ENCODE measurements at regions not wholly inside any gene's neighbourhood (a gene's known extent, or its start where the extent isn't known, plus 50 kb on each side); places are given as distances from the start of the nearest gene placed in this dataset.

GRCh38 chr3:106829206-106829605, 548.0 kb upstream of the CCDC54 start:
- H3K4me1 ChIP-seq (ENCODE audit: control insufficient read depth, insufficient read depth, low read length, poor library complexity, severe bottlenecking) = no peaks in the 10 kb centered on the region
- H3K27me3 ChIP-seq (ENCODE audit: control insufficient read depth, insufficient read depth, low read length) = no peaks in the 10 kb centered on the region
- peaks cover 0 to 3% (median 0%) of the 10 kb centered on the region in 4 donors for H3K4me1 Mint-ChIP-seq
- H3K27ac ChIP-seq (ENCODE audit: insufficient read depth, low read length, poor library complexity, severe bottlenecking) = no peak overlapping the region
- no peak overlapping the region for H3K4me3 Mint-ChIP-seq
- H3K27ac Mint-ChIP-seq = no peak overlapping the region
- H3K27me3 Mint-ChIP-seq = no peaks in the 10 kb centered on the region
- no peak overlapping the region for H3K4me3 ChIP-seq (ENCODE audit: low read depth, low read length)
- DNase-seq (no peak), ATAC-seq (ENCODE audit: low read depth in 2 of 2) (no peak)
- peaks cover 0 to 18% (median 5%) of the 10 kb centered on the region in 7 donors for H3K9me3 Mint-ChIP-seq
- no peaks in the 10 kb centered on the region for H3K36me3 Mint-ChIP-seq
- H3K9me3 ChIP-seq (ENCODE audit: control insufficient read depth in 2 of 2, low read length in 2 of 2) = peaks cover 0 to 10% of the 10 kb centered on the region in 2 experiments
- no peaks in the 10 kb centered on the region for H3K36me3 ChIP-seq (ENCODE audit: control insufficient read depth, insufficient read depth, low read length)

GRCh38 chr3:106830334-106830733, 546.9 kb upstream of the CCDC54 start:
- H3K4me3 Mint-ChIP-seq = no peak overlapping the region
- DNase-seq (no peak), ATAC-seq (ENCODE audit: low read depth in 2 of 2) (no peak)
- Histone ChIP-seq H3K27me3 (ENCODE audit: control insufficient read depth, insufficient read depth, low read length) (no peaks in the 10 kb centered on the region), H3K4me1 (ENCODE audit: control insufficient read depth, insufficient read depth, low read length, poor library complexity, severe bottlenecking) (no peaks in the 10 kb centered on the region), H3K36me3 (ENCODE audit: control insufficient read depth, insufficient read depth, low read length) (no peaks in the 10 kb centered on the region), H3K27ac (ENCODE audit: insufficient read depth, low read length, poor library complexity, severe bottlenecking) (no peak overlapping the region), H3K9me3 (ENCODE audit: control insufficient read depth in 2 of 2, low read length in 2 of 2) (peaks cover 0 to 10% of the 10 kb centered on the region in 2 experiments), H3K4me3 (ENCODE audit: low read depth, low read length) (no peak overlapping the region)
- H3K9me3 Mint-ChIP-seq = peaks cover 0 to 18% (median 5%) of the 10 kb centered on the region in 7 donors
- H3K27me3 Mint-ChIP-seq = no peaks in the 10 kb centered on the region
- H3K27ac Mint-ChIP-seq = peak overlapping the region in 1 of 3 donors; percentile 6
- H3K36me3 Mint-ChIP-seq = no peaks in the 10 kb centered on the region
- H3K4me1 Mint-ChIP-seq = peaks cover 0 to 3% (median 0%) of the 10 kb centered on the region in 4 donors

GRCh38 chr3:106836906-106837305, 540.3 kb upstream of the CCDC54 start:
- Mint-ChIP-seq H3K9me3 (peaks cover 0 to 11% (median 4%) of the 10 kb centered on the region in 7 donors), H3K4me3 (no peak overlapping the region), H3K36me3 (no peaks in the 10 kb centered on the region), H3K27me3 (no peaks in the 10 kb centered on the region), H3K27ac (no peak overlapping the region), H3K4me1 (no peaks in the 10 kb centered on the region)
- Histone ChIP-seq H3K4me1 (ENCODE audit: control insufficient read depth, insufficient read depth, low read length, poor library complexity, severe bottlenecking) (no peaks in the 10 kb centered on the region), H3K4me3 (ENCODE audit: low read depth, low read length) (no peak overlapping the region), H3K36me3 (ENCODE audit: control insufficient read depth, insufficient read depth, low read length) (no peaks in the 10 kb centered on the region), H3K27ac (ENCODE audit: insufficient read depth, low read length, poor library complexity, severe bottlenecking) (no peak overlapping the region), H3K27me3 (ENCODE audit: control insufficient read depth, insufficient read depth, low read length) (no peaks in the 10 kb centered on the region), H3K9me3 (ENCODE audit: control insufficient read depth in 2 of 2, low read length in 2 of 2) (peaks cover 0 to 10% of the 10 kb centered on the region in 2 experiments)
- ATAC-seq (ENCODE audit: low read depth in 2 of 2) (no peak), DNase-seq (no peak)

- no peak overlapping the region for H3K4me3 ChIP-seq (ENCODE audit: low read depth, low read length)
- no peaks in the 10 kb centered on the region for H3K4me1 ChIP-seq (ENCODE audit: control insufficient read depth, insufficient read depth, low read length, poor library complexity, severe bottlenecking)
- H3K27me3 Mint-ChIP-seq = no peaks in the 10 kb centered on the region
- H3K9me3 ChIP-seq (ENCODE audit: control insufficient read depth in 2 of 2, low read length in 2 of 2) = peaks cover 0 to 3% of the 10 kb centered on the region in 2 experiments
- no peaks in the 10 kb centered on the region for H3K36me3 ChIP-seq (ENCODE audit: control insufficient read depth, insufficient read depth, low read length)
- DNase-seq (no peak), ATAC-seq (ENCODE audit: low read depth in 2 of 2) (no peak)
- H3K27ac Mint-ChIP-seq = no peak overlapping the region
- H3K4me3 Mint-ChIP-seq = no peak overlapping the region
- no peaks in the 10 kb centered on the region for H3K27me3 ChIP-seq (ENCODE audit: control insufficient read depth, insufficient read depth, low read length)
- H3K36me3 Mint-ChIP-seq = no peaks in the 10 kb centered on the region
- no peak overlapping the region for H3K27ac ChIP-seq (ENCODE audit: insufficient read depth, low read length, poor library complexity, severe bottlenecking)
- peaks cover 0 to 6% (median 3%) of the 10 kb centered on the region in 7 donors for H3K9me3 Mint-ChIP-seq
- H3K4me1 Mint-ChIP-seq = no peaks in the 10 kb centered on the region
Observed at GRCh38 chr3:106837616-106838015, 539.6 kb upstream of the CCDC54 start.

- Mint-ChIP-seq H3K27me3 (no peaks in the 10 kb centered on the region), H3K27ac (no peak overlapping the region), H3K9me3 (peaks cover 0 to 6% (median 1%) of the 10 kb centered on the region in 7 donors), H3K4me3 (no peak overlapping the region), H3K4me1 (no peaks in the 10 kb centered on the region), H3K36me3 (no peaks in the 10 kb centered on the region)
- H3K36me3 ChIP-seq (ENCODE audit: control insufficient read depth, insufficient read depth, low read length) = no peaks in the 10 kb centered on the region
- ATAC-seq (ENCODE audit: low read depth in 2 of 2) (no peak), DNase-seq (no peak)
- no peaks in the 10 kb centered on the region for H3K9me3 ChIP-seq (ENCODE audit: control insufficient read depth in 2 of 2, low read length in 2 of 2)
- H3K4me1 ChIP-seq (ENCODE audit: control insufficient read depth, insufficient read depth, low read length, poor library complexity, severe bottlenecking) = no peaks in the 10 kb centered on the region
- no peak overlapping the region for H3K27ac ChIP-seq (ENCODE audit: insufficient read depth, low read length, poor library complexity, severe bottlenecking)
- no peak overlapping the region for H3K4me3 ChIP-seq (ENCODE audit: low read depth, low read length)
- no peaks in the 10 kb centered on the region for H3K27me3 ChIP-seq (ENCODE audit: control insufficient read depth, insufficient read depth, low read length)
Observed at GRCh38 chr3:106839576-106840280, 537.5 kb upstream of the CCDC54 start.

- Histone ChIP-seq H3K4me3 (ENCODE audit: low read depth, low read length) (no peak overlapping the region), H3K9me3 (ENCODE audit: control insufficient read depth in 2 of 2, low read length in 2 of 2) (no peaks in the 10 kb centered on the region), H3K36me3 (ENCODE audit: control insufficient read depth, insufficient read depth, low read length) (no peaks in the 10 kb centered on the region), H3K4me1 (ENCODE audit: control insufficient read depth, insufficient read depth, low read length, poor library complexity, severe bottlenecking) (no peaks in the 10 kb centered on the region), H3K27me3 (ENCODE audit: control insufficient read depth, insufficient read depth, low read length) (no peaks in the 10 kb centered on the region), H3K27ac (ENCODE audit: insufficient read depth, low read length, poor library complexity, severe bottlenecking) (no peak overlapping the region)
- Mint-ChIP-seq H3K4me1 (no peaks in the 10 kb centered on the region), H3K4me3 (no peak overlapping the region), H3K27ac (no peak overlapping the region), H3K9me3 (peaks cover 0 to 6% (median 1%) of the 10 kb centered on the region in 7 donors), H3K36me3 (no peaks in the 10 kb centered on the region), H3K27me3 (no peaks in the 10 kb centered on the region)
- no peak for DNase-seq
- no peak for ATAC-seq (ENCODE audit: low read depth in 2 of 2)
Observed at GRCh38 chr3:106840319-106840718, 536.9 kb upstream of the CCDC54 start.

- Histone ChIP-seq H3K36me3 (ENCODE audit: control insufficient read depth, insufficient read depth, low read length) (no peaks in the 10 kb centered on the region), H3K9me3 (ENCODE audit: control insufficient read depth in 2 of 2, low read length in 2 of 2) (no peaks in the 10 kb centered on the region), H3K4me3 (ENCODE audit: low read depth, low read length) (no peak overlapping the region), H3K27me3 (ENCODE audit: control insufficient read depth, insufficient read depth, low read length) (no peaks in the 10 kb centered on the region), H3K27ac (ENCODE audit: insufficient read depth, low read length, poor library complexity, severe bottlenecking) (no peak overlapping the region), H3K4me1 (ENCODE audit: control insufficient read depth, insufficient read depth, low read length, poor library complexity, severe bottlenecking) (no peaks in the 10 kb centered on the region)
- Mint-ChIP-seq H3K27me3 (no peaks in the 10 kb centered on the region), H3K36me3 (no peaks in the 10 kb centered on the region), H3K4me3 (no peak overlapping the region), H3K9me3 (peaks cover 0 to 8% (median 3%) of the 10 kb centered on the region in 7 donors), H3K4me1 (no peaks in the 10 kb centered on the region), H3K27ac (no peak overlapping the region)
- ATAC-seq (ENCODE audit: low read depth in 2 of 2) (no peak), DNase-seq (no peak)
Observed at GRCh38 chr3:106842151-106842550, 535.1 kb upstream of the CCDC54 start.

GRCh38 chr3:106844638-106845037, 532.6 kb upstream of the CCDC54 start:
- Histone ChIP-seq H3K4me3 (ENCODE audit: low read depth, low read length) (no peak overlapping the region), H3K27ac (ENCODE audit: insufficient read depth, low read length, poor library complexity, severe bottlenecking) (no peak overlapping the region), H3K9me3 (ENCODE audit: control insufficient read depth in 2 of 2, low read length in 2 of 2) (no peaks in the 10 kb centered on the region), H3K4me1 (ENCODE audit: control insufficient read depth, insufficient read depth, low read length, poor library complexity, severe bottlenecking) (no peaks in the 10 kb centered on the region), H3K27me3 (ENCODE audit: control insufficient read depth, insufficient read depth, low read length) (no peaks in the 10 kb centered on the region), H3K36me3 (ENCODE audit: control insufficient read depth, insufficient read depth, low read length) (no peaks in the 10 kb centered on the region)
- H3K4me1 Mint-ChIP-seq = no peaks in the 10 kb centered on the region
- no peak overlapping the region for H3K27ac Mint-ChIP-seq
- no peak overlapping the region for H3K4me3 Mint-ChIP-seq
- ATAC-seq (ENCODE audit: low read depth in 2 of 2) (no peak), DNase-seq (no peak)
- H3K36me3 Mint-ChIP-seq = no peaks in the 10 kb centered on the region
- H3K27me3 Mint-ChIP-seq = no peaks in the 10 kb centered on the region
- peaks cover 0 to 8% (median 1%) of the 10 kb centered on the region in 7 donors for H3K9me3 Mint-ChIP-seq
